Hepatocyte (in vitro differentiated cells): ENCODE measurements at regions not wholly inside any gene's neighbourhood (a gene's known extent, or its start where the extent isn't known, plus 50 kb on each side); places are given as distances from the start of the nearest gene placed in this dataset.

Source experiments
- CTCF ChIP-seq: fragments of 200-600 bp; sonication (generic); IDR thresholded peaks from 2 replicates; pipeline ENCODE4 v1.5.1; 2016; ENCODE audit warnings: antibody characterized with exemption, mild to moderate bottlenecking; ENCODE audit not compliant: poor library complexity
- EZH2 ChIP-seq: fragments of 200-600 bp; sonication (generic); IDR thresholded peaks from 2 replicates; pipeline ENCODE4 v1.6.1; 2016; ENCODE audit warnings: antibody characterized with exemption, mild to moderate bottlenecking, borderline replicate concordance

- no peak for TF ChIP-seq CTCF
- no peak for TF ChIP-seq EZH2
These were observed 151.0 kb downstream of the TPH2 start for GRCh38 chr12:72089678-72090077.
